PC-9 (cell line): ENCODE measurements at regions not wholly inside any gene's neighbourhood (a gene's known extent, or its start where the extent isn't known, plus 50 kb on each side); places are given as distances from the start of the nearest gene placed in this dataset.

Experiments
- BruUV-seq: library from RNA; stranded (reverse); fragments of 400-500 nt; replicated peaks from 2 replicates; lab custom pipeline; 2021; lab: Mats Ljungman, UMichigan
- CTCF ChIA-PET: fragments of 300-600 bp; sonication (Branson Sonifier 250); formaldehyde crosslinking; loops from one replicate; lab custom pipeline; 2022; ENCODE audit warnings: antibody characterized with exemption; lab: Charles Lee
- POLR2A ChIA-PET: fragments of 300-600 bp; sonication (Branson Sonifier 250); formaldehyde crosslinking; loops from one replicate; lab custom pipeline; 2022; ENCODE audit warnings: antibody characterized with exemption; ENCODE audit not compliant: unreplicated experiment; lab: Charles Lee
- DNase-seq, 2 experiments: peaks; one replicate each; pipeline versions ENCODE4 v3.0.0 to v3.0.0-alpha.2; 2015 to 2022; ENCODE audit warnings: mixed read lengths in 1 of 2
- H2AFZ ChIP-seq: fragments of 200-600 bp; sonication (generic); 2 replicates; pipeline ENCODE4 v1.8.1; 2017; ENCODE audit warnings: antibody characterized with exemption
- H3F3A ChIP-seq: fragments of 200-600 bp; sonication (generic); 2 replicates; pipeline ENCODE4 v1.8.1; 2017; ENCODE audit warnings: antibody characterized with exemption, mild to moderate bottlenecking, low read depth; ENCODE audit not compliant: insufficient read depth
- H3K27ac ChIP-seq: fragments of 200-600 bp; sonication (generic); 2 replicates; pipeline ENCODE4 v1.6.1; 2016; ENCODE audit warnings: mixed run types
- H3K27me3 ChIP-seq: fragments of 200-600 bp; sonication (generic); 2 replicates; pipeline ENCODE4 v1.6.1; 2016; ENCODE audit warnings: low read depth, mixed run types; ENCODE audit not compliant: insufficient read depth
- H3K36me3 ChIP-seq: fragments of 200-600 bp; sonication (generic); 2 replicates; pipeline ENCODE4 v1.6.1; 2016; ENCODE audit warnings: low read depth, mixed run types
- H3K4me1 ChIP-seq: fragments of 200-600 bp; sonication (generic); replicated peaks from 2 replicates; pipeline ENCODE4 v1.6.1; 2016; ENCODE audit warnings: mixed run types; ENCODE audit not compliant: insufficient read depth
- H3K4me2 ChIP-seq: fragments of 200-600 bp; sonication (generic); 2 replicates; pipeline ENCODE4 v1.6.1; 2017; ENCODE audit warnings: mixed run types
- H3K4me3 ChIP-seq: fragments of 200-600 bp; sonication (generic); 2 replicates; pipeline ENCODE4 v1.6.1; 2016; ENCODE audit warnings: mixed run types
- H3K79me2 ChIP-seq: fragments of 200-600 bp; sonication (generic); 2 replicates; pipeline ENCODE4 v1.6.1; 2017; ENCODE audit warnings: low read depth, mixed run types
- H3K9me2 ChIP-seq: fragments of 200-600 bp; sonication (generic); 2 replicates; pipeline ENCODE4 v1.8.1; 2017; ENCODE audit warnings: mild to moderate bottlenecking; ENCODE audit not compliant: insufficient read depth
- H3K9me3 ChIP-seq: fragments of 200-600 bp; sonication (generic); 2 replicates; pipeline ENCODE4 v1.8.1; 2016; ENCODE audit warnings: low read depth; ENCODE audit not compliant: insufficient read depth
- H4K20me1 ChIP-seq: fragments of 200-600 bp; sonication (generic); 2 replicates; pipeline ENCODE4 v1.8.1; 2017; ENCODE audit not compliant: insufficient read depth
- CTCF ChIP-seq: fragments of 200-600 bp; sonication (generic); conservative IDR thresholded peaks from 2 replicates; pipeline ENCODE4 v1.6.1; 2017; ENCODE audit warnings: mixed run types, antibody characterized with exemption, mild to moderate bottlenecking, moderate library complexity
- EZH2 ChIP-seq: fragments of 200-600 bp; sonication (generic); IDR thresholded peaks from 2 replicates; pipeline ENCODE4 v1.8.0; 2017; ENCODE audit warnings: antibody characterized with exemption, low read depth
- intact Hi-C: fragments of 100-400 bp; cut with micrococcal nuclease; formaldehyde crosslinking; loops from one replicate; pipeline ENCODE4 v1.10.0; 2022; ENCODE audit not compliant: unreplicated experiment

DNA sequence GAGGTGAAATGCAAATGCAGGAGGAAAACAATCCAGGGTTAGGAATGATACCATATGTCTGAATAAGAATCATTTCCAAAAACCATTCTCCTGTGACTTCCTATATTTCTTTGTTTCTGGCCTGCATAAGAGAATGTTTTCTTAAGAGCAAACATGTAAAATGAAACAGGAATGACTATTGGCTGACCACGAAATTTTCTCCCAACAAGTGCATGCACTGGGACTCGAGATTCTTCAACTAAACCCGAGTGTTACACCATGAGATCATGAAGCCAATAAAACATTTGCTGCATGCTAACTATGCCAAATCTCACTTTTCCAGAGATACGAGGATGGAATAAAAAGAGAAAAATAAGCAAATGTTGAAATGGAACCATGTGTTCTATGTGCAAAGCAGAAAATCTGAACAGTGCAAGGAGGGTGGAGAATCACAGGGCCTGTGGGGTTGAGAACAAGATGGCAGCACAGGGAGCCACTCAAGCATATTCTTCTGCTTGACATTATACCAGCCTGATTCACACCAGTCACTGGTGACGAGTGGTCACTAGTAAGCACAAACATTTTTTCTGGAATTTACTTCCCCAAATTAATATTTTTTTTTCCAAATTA is 212.2 kb upstream of the FOXA2 start:
- no peaks in the 10 kb centered on the region for H3K79me2 ChIP-seq
- no TSS peak for BruUV-seq
- POLR2A ChIA-PET: interaction anchor here (0.6 to 0.8 kb wide), 2 partner anchors 18 to 22 kb away, joined by 5 to 8 read pairs; no protein-coding TSS in a partner anchor
- DNase-seq: no peak
- H3K4me1 ChIP-seq: peaks cover 56% of the 10 kb centered on the region
- no peaks in the 10 kb centered on the region for H3K36me3 ChIP-seq
- peak overlapping the region; percentile 93 for H3K27ac ChIP-seq
- CTCF ChIA-PET: no interaction called here
- TF ChIP-seq EZH2: no peak
- TF ChIP-seq CTCF: no peak
- H2AFZ ChIP-seq: no peak overlapping the region
- H4K20me1 ChIP-seq: no peaks in the 10 kb centered on the region
- no peaks in the 10 kb centered on the region for H3K27me3 ChIP-seq
- intact Hi-C loops: loop anchor here (1.0 to 10.0 kb wide), 4 partner anchors 33 to 558 kb away; partner anchors contain the start of gene NXT1
- H3K9me2 ChIP-seq: no peaks in the 10 kb centered on the region
- peaks cover 27% of the 10 kb centered on the region for H3F3A ChIP-seq
- no peaks in the 10 kb centered on the region; the same call in 1 of the 2 replicates for H3K9me3 ChIP-seq
- H3K4me2 ChIP-seq: peak overlapping the region; percentile 63
- no peak overlapping the region for H3K4me3 ChIP-seq

GRCh38 chr20:22797103-22797502 is 212.7 kb upstream of the FOXA2 start:
- H3K4me2 ChIP-seq: no peak overlapping the region
- no peaks in the 10 kb centered on the region for H3K9me3 ChIP-seq
- BruUV-seq: no TSS peak
- H3K79me2 ChIP-seq: no peaks in the 10 kb centered on the region
- H3K4me1 ChIP-seq: peaks cover 50% of the 10 kb centered on the region
- peak in 1 of 2 experiments; percentile 46 for DNase-seq
- no peaks in the 10 kb centered on the region for H3K27me3 ChIP-seq
- ChIA-PET POLR2A (interaction anchor here (0.6 kb wide), 1 partner anchor 150 kb away, joined by 3 read pairs; no protein-coding TSS in a partner anchor), CTCF (no interaction called here)
- H4K20me1 ChIP-seq: no peaks in the 10 kb centered on the region
- peaks cover 23% of the 10 kb centered on the region for H3F3A ChIP-seq
- no peak overlapping the region for H3K4me3 ChIP-seq
- TF ChIP-seq CTCF: no peak
- TF ChIP-seq EZH2: no peak
- intact Hi-C loops: loop anchor here (2.0 to 10.0 kb wide), 3 partner anchors 80 to 558 kb away; partner anchors contain the start of gene NXT1
- no peaks in the 10 kb centered on the region for H3K9me2 ChIP-seq
- H3K27ac ChIP-seq: no peak overlapping the region; the same call in 1 of the 2 replicates
- no peaks in the 10 kb centered on the region for H3K36me3 ChIP-seq
- H2AFZ ChIP-seq: no peak overlapping the region

DNA sequence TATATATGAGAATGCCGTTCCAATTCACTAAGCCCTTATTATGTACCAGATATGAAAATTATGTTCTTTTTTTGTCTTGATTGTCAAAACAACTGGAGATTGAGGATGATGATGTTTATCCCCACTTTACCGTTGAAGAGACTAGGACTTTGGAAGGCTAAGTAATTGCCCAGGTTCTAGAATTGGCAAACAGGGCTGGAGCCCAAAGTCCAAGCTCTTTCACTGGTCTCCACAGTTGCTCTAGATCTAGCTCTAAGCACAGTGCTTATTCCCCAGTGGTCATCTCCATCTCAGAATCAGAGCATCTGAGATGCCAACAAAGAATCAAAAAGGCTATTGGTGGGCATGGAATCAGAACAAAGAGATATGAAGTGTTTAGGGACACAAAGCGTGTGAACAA is 215.3 kb upstream of the FOXA2 start:
- Histone ChIP-seq H3K79me2 (no peaks in the 10 kb centered on the region), H4K20me1 (no peaks in the 10 kb centered on the region), H3K27ac (no peak overlapping the region), H2AFZ (no peak overlapping the region), H3K4me2 (no peak overlapping the region), H3K9me2 (no peaks in the 10 kb centered on the region), H3K36me3 (no peaks in the 10 kb centered on the region), H3K9me3 (no peaks in the 10 kb centered on the region), H3F3A (peaks cover 15% of the 10 kb centered on the region), H3K4me1 (peaks cover 28% of the 10 kb centered on the region), H3K4me3 (no peak overlapping the region), H3K27me3 (no peaks in the 10 kb centered on the region)
- ChIA-PET POLR2A (interaction anchor here (0.6 kb wide), 1 partner anchor 157 kb away, joined by 3 read pairs; no protein-coding TSS in a partner anchor), CTCF (no interaction called here)
- no peak for DNase-seq
- BruUV-seq: no TSS peak
- TF ChIP-seq EZH2 (no peak), CTCF (no peak)
- intact Hi-C loops: loop anchor here (5.0 to 10.0 kb wide), 2 partner anchors 107 to 555 kb away; partner anchors contain the start of gene NXT1
